ENCODE measurements at regions not wholly inside any gene's neighbourhood (a gene's known extent, or its start where the extent isn't known, plus 50 kb on each side); places are given as distances from the start of the nearest gene placed in this dataset.

- TF ChIP-seq POLR2A (IDR thresholded peaks at IDR 0.05) = no peak
- TF ChIP-seq, protein P1, sequence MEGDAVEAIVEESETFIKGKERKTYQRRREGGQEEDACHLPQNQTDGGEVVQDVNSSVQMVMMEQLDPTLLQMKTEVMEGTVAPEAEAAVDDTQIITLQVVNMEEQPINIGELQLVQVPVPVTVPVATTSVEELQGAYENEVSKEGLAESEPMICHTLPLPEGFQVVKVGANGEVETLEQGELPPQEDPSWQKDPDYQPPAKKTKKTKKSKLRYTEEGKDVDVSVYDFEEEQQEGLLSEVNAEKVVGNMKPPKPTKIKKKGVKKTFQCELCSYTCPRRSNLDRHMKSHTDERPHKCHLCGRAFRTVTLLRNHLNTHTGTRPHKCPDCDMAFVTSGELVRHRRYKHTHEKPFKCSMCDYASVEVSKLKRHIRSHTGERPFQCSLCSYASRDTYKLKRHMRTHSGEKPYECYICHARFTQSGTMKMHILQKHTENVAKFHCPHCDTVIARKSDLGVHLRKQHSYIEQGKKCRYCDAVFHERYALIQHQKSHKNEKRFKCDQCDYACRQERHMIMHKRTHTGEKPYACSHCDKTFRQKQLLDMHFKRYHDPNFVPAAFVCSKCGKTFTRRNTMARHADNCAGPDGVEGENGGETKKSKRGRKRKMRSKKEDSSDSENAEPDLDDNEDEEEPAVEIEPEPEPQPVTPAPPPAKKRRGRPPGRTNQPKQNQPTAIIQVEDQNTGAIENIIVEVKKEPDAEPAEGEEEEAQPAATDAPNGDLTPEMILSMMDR (IDR thresholded peaks at IDR 0.05) = no peak
- TF ChIP-seq EP300 (IDR thresholded peaks at IDR 0.05) = no peak
Observed at GRCh38 chr21:27519361-27519760, 552.5 kb upstream of the ADAMTS5 start.

All from suprapubic skin (tissue), 3 donors.